ENCODE measurements at regions not wholly inside any gene's neighbourhood (a gene's known extent, or its start where the extent isn't known, plus 50 kb on each side); places are given as distances from the start of the nearest gene placed in this dataset.

DNA sequence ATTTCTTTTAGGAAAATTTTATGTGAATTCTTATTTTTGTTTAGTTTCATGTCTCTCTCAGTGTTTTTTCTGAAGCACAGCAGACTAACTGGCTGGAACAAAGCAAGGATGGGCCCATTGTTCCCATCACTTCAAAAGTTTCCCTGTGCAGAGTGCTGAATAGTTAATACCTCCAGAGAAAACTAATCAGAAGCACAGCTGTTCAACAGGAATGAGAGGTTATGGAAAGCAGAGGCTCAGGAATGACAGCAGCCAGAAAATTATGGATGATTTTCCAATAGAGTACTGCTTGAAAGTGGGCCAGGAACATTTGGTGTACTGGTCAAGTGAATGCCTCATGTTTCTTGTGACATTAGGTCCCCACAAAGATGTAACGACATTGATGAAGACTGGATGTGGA is 173.0 kb upstream of the TARS1 start:
- no peak for TF ChIP-seq YY1 (IDR thresholded peaks at IDR 0.05; ENCODE audit: insufficient read depth, insufficient read length)
- TF ChIP-seq SUZ12 (IDR thresholded peaks at IDR 0.05; ENCODE audit: extremely low read depth, insufficient read depth, insufficient read length), result no peak
- TF ChIP-seq ZNF274 (IDR thresholded peaks at IDR 0.05; ENCODE audit: low read depth, low read length), result no peak
